HG02870 (cell line): ENCODE measurements at regions not wholly inside any gene's neighbourhood (a gene's known extent, or its start where the extent isn't known, plus 50 kb on each side); places are given as distances from the start of the nearest gene placed in this dataset.
"Not testable (repeated sequence)": the region's sequence is repeated elsewhere in the genome, so short reads cannot be mapped to it uniquely, and the experiment has no call there.

ENCODE experiments used
- ATAC-seq: cut with Tn5 transposase; IDR thresholded peaks from one replicate; pipeline ENCODE4 v1.9.1; 2021; ENCODE audit warnings: mild to moderate bottlenecking, moderate library complexity; ENCODE audit not compliant: unreplicated experiment

DNA sequence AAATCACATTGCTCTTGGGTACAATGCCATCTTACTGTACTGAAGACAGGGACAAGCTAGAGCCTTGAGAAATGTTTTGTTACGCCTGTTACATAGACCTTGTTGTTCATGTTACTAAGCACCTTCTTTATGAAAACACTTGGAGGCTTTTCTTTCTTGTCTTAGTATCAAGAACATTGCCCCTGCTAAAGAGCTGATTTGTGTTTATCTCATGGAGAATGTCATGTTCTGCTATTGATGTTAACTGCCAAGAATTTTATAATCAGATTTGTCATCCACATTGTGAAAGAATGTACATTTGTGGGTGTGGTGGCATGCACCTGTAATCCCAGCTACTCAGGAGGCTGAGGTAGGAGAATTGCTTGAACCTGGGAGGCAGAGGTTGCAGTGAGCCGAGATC is 431.3 kb upstream of the MDFIC2 start:
- ATAC-seq: no peak

- ATAC-seq: no peak
These were observed 429.6 kb upstream of the MDFIC2 start for GRCh38 chr3:70742081-70742480.

DNA sequence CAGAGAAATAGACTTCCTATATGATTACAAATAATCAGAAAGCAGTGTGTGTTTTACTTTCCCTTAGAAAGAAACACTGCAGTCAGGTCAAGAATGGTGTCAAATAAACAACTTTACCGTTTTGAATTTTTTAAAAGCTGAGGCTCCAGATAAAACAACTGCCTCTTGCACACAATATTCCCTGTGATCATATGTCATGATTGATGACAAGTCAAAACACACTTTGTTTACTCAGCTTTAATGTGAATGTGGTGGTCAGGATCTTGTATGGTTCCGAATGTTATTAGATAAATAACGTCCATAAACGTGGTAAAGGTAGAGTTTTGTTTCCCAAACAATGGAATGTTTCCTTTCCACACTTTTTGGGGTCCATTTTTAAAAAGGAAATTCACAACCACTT is 428.4 kb upstream of the MDFIC2 start:
- ATAC-seq: no peak

DNA sequence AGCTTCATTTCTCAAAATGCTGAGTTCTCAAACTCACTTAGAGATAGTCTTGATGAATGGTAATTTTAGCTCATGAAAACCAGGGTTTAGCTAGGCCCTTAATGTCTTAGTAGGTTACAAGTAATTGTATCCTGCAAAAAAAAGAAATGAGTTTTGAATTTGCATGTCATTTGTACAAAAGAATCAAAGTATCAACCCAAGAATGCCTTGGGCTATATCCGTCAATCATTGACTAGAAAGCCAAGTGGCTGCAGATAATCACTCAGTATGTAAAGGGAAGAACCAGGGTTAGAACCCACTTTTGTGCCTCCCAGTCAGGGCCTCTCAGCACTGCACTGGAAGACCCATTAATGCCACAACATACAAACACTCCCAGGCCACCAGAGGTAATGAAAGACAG is 427.6 kb upstream of the MDFIC2 start:
- no peak for ATAC-seq

DNA sequence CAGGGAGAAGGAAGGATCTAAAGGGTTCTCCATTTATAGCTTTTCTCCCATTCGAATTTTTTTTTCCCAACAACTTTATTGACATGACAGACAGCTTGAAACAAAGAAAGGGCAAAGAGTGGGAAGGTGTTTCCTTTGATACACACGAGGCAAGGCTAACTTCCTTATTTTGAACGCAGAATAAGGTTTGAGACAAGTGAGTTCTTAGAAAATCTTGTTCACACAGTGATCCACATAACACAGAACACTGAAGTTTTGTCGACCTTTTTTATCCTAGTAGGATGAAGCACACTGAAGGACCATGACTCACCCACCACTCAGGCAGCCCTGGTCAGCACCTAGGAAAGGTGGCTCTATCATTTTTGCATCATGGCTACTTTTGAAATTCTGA is 425.8 kb upstream of the MDFIC2 start:
- ATAC-seq: no peak

DNA sequence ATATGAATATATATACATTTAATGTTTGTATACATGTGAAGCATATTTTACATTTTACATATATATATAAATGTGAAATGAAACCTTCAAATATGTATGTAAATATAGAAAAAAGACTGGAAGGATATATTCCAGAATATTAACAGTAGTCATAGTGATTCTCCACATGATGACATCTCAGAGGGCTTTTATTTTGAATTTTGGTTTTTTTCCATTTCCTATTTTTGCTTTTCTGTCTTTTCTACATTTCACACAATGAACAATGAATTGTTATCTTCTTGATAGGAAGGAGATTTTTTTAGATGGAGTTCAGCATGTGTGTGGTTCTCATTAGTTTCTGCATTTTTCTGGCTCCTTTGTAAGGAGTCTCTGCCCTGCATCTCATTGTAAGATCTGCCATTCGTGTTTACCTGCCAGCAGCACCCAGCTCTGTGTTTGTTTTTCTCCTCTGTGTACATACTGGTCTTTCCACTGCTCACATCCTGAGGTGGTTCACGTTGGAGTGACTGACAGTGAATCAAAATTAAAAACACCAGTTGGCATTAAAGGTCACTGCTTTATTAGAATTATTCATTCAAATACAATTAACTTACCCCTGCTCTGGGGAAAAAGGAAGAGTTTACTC is 425.3 kb upstream of the MDFIC2 start:
- ATAC-seq: no peak

GRCh38 chr3:70736009-70736408 is 423.6 kb upstream of the MDFIC2 start:
- no peak for ATAC-seq

DNA sequence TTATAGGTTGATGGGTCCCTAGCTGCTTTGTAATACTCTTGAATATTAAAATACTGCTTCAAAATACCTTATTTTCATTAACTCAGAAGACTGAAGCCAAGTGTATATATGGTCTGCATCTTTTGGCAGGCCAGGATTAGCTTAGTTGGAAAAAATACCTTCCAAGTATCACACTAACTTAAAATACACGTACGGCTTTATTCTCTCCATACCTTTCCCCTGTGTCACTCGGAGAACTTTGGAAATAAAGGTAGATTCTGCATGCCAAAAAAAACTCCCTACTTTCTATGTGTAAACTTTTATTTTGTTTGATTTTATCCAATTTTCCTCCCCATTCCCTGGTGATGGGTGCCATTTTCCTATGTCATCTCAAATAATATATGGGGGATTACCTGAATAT is 422.3 kb upstream of the MDFIC2 start:
- no peak for ATAC-seq

- ATAC-seq: no peak
These were observed 418.6 kb upstream of the MDFIC2 start for GRCh38 chr3:70731046-70731445.

- ATAC-seq: no peak
These were observed 417.4 kb upstream of the MDFIC2 start for GRCh38 chr3:70729845-70730244.

DNA sequence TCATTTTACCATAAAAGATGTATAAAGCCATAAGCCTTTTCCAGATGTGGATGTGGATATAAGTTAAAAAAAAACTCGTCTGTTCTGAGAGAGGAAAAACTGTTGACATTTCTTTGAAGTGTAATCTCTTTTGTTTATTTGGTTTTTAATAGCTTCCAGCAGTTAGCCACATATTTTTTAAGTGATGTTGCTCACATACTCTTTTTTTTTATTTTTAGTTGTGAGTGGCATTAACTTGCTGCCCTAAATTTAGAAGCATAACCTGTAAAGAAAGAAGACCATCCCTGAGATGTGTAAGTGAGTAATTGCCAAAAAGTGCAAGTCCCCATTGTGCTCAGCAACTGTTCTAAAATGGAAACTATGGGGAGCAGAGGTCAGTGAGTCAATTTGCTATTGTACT is 415.9 kb upstream of the MDFIC2 start:
- no peak for ATAC-seq

GRCh38 chr3:70726961-70727360 is 414.5 kb upstream of the MDFIC2 start:
- ATAC-seq: no peak

GRCh38 chr3:70726096-70726938 is 413.9 kb upstream of the MDFIC2 start:
- ATAC-seq: no peak

DNA sequence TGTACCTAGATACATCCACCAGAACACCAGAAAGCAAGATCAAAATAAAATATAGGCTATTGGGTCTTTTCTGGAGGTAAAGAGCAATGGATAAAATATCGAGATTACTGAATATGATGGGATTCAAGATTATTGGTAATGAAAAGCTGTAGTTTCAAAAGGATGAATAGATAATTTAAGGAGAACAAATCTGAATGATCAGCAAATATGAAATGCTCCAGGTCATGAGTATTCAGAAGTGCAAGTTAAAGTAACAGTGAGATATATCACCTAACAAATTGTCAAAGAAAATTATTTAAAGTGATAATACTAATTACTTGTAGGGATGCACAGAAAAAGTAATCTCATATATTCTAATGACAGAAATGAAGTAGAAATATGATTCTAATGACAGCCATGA is 409.6 kb upstream of the MDFIC2 start:
- no peak for ATAC-seq

DNA sequence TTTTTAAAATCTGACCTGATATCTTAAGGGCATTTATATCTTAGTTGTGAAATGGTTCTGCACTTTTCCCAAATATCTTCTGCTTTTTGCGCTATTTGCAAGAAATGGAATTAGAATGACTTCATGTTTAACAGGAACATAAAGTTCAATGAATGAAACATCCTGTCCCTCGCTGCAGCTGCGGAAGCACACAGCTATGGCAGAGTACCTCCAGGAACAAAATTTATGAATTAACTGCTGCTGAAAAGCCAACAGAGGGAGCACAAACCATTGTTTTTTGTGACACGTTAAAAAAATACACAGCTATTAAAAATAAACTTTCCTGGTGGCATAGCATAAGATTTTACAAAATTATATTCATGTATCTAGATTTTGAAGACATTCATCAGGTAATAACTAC is 404.4 kb upstream of the MDFIC2 start:
- ATAC-seq: no peak

DNA sequence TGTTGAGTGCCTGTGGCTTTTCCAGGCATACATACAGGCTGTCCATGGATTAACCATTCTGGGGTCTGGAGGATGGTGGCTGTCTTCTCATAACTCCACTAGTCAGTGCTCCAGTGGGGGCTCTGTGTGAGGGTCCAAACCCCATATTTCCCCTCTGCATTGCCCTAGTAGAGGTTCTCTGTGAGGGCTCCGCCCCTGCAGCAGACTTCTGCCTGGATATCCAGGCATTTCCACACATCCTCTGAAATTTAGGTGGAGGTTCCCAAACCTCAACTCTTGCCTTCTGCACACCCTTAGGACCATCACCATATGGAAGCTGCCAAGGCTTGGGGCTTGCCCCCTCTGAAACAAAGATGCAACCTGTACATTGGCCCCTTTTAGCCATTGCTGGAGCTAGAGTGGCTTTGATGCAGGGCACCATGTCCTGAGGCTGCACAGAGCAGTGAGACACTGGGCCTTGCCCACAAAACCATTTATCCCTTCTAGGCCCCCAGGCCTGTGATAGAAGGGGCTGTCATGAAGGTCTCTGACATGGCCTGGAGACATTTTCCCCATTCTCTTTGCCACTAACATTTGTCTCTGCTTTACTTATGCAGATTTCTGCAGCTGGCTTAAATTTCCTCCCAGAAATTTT is 400.1 kb upstream of the MDFIC2 start:
- ATAC-seq: no peak

DNA sequence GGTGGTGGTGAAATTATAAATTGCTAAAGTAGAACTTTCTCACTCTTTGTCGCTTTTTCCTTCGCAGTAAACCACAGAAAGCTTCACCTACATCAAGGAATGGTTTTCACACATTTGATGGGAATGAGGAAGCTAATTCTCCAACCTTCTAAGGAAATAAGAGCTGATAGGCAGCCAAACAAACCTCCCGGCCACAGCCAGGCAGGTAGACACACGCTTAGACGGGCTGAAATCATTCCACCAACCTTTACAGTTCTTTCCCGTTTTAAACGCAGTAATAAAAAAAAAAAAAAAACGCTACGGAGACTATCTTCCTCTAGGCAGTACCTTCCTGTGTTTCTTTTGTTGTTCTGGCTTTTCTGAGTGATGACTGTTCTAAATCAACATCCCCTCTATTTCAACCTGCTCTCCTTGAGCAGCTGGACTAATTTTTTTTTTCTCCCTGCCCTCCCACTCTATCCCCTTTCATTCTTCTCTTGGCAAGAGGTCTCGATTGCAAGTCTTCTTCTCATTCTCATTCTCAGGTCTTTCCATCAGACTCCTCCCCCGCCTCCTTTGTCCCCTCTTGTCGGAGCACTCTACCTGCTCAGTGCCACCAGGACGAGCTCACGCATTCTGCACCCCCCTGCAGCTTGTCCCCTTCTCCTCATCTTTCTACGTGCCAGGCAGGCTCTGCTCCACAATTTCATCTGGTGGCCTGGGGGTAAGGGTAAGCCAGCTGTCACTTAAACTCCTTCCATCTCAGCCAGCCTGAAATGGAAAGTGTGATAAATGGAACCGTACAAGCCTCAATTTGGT is 391.1 kb upstream of the MDFIC2 start:
- no peak for ATAC-seq

GRCh38 chr3:70702132-70702531 is 389.7 kb upstream of the MDFIC2 start:
- no peak for ATAC-seq

DNA sequence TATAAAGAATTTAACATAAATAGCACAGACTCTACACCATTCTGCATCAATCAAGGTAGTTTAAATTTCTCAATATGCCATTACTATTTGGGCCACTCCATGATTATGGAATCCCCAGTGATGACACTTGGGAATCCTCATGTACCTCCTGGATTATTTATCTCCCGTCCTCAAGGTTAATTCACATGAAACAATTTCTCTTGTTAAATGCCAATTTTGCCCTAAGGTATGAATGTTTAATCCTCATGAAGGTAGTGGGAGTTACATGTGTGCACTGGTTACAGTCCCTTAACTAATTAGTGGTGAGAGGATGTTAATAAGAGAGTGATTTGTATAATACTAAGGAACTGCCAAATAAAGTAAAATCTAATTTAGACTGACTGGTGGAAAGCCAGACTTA is 372.3 kb upstream of the MDFIC2 start:
- no peak for ATAC-seq

DNA sequence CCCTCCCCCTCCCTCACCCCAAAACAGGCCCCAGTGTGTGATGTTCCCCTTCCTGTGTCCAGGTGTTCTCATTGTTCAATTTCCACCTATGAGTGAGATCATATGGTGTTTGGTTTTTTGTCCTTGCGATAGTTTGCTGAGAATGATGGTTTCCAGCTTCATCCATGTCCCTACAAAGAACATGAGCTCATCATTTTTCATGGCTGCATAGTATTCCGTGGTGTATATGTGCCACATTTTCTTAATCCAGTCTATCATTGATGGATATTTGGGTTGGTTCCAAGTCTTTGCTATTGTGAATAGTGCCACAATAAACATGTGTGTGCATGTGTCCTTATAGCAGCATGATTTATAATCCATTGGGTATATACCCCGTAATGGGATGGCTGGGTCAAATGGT is 363.4 kb upstream of the MDFIC2 start:
- not testable (repeated sequence) for ATAC-seq

GRCh38 chr3:70658513-70659310 is 346.3 kb upstream of the MDFIC2 start:
- no peak for ATAC-seq
